IMR-90 (cell line): ENCODE measurements at regions not wholly inside any gene's neighbourhood (a gene's known extent, or its start where the extent isn't known, plus 50 kb on each side); places are given as distances from the start of the nearest gene placed in this dataset.

Experiments used
- BHLHE40 ChIP-seq: fragments of 150-350 bp; IDR thresholded peaks from 2 replicates; pipeline ENCODE4 v1.6.1; 2016; ENCODE audit warnings: mild to moderate bottlenecking, low read depth, low read length
- CEBPB ChIP-seq: IDR thresholded peaks from 2 replicates; pipeline ENCODE4 v1.6.1; 2012; ENCODE audit warnings: low read depth, low read length, improper control_type of control experiment
- CTCF ChIP-seq: conservative IDR thresholded peaks from 2 replicates; pipeline ENCODE4 v1.5.1; 2012; ENCODE audit warnings: mild to moderate bottlenecking, low read depth, low read length, improper control_type of control experiment
- FOS ChIP-seq: fragments of 150-350 bp; IDR thresholded peaks from 2 replicates; pipeline ENCODE4 v1.6.1; 2016; ENCODE audit warnings: low read depth, low read length
- MAFK ChIP-seq: IDR thresholded peaks from 2 replicates; pipeline ENCODE4 v1.6.1; 2012; ENCODE audit warnings: low read depth, low read length, improper control_type of control experiment
- MXI1 ChIP-seq: IDR thresholded peaks from 2 replicates; pipeline ENCODE4 v1.6.1; 2012; ENCODE audit warnings: low read depth, mild to moderate bottlenecking, low read length, moderate library complexity, borderline replicate concordance
- POLR2A ChIP-seq: IDR thresholded peaks from 2 replicates; pipeline ENCODE4 v1.6.1; 2012; ENCODE audit warnings: mild to moderate bottlenecking, low read depth, low read length
- RAD21 ChIP-seq: IDR thresholded peaks from 2 replicates; pipeline ENCODE4 v1.6.1; 2012; ENCODE audit warnings: low read length, improper control_type of control experiment
- RCOR1 ChIP-seq: IDR thresholded peaks from 2 replicates; pipeline ENCODE4 v1.6.1; 2012; ENCODE audit warnings: mild to moderate bottlenecking, low read length, improper control_type of control experiment; ENCODE audit not compliant: insufficient replicate concordance
- RFX5 ChIP-seq: IDR thresholded peaks from 2 replicates; pipeline ENCODE4 v1.8.0; 2012; ENCODE audit warnings: low read depth, mild to moderate bottlenecking, low read length, moderate library complexity
- USF2 ChIP-seq: fragments of 150-350 bp; IDR thresholded peaks from 2 replicates; pipeline ENCODE4 v1.6.1; 2017; ENCODE audit warnings: mild to moderate bottlenecking, antibody characterized with exemption, low read length, low read depth
- TF ChIP-seq, protein P1 (sequence below): fragments of 150-350 bp; IDR thresholded peaks from 2 replicates; pipeline ENCODE4 v1.6.1; 2016; ENCODE audit warnings: low read depth, mild to moderate bottlenecking, low read length, moderate library complexity, borderline replicate concordance

DNA sequence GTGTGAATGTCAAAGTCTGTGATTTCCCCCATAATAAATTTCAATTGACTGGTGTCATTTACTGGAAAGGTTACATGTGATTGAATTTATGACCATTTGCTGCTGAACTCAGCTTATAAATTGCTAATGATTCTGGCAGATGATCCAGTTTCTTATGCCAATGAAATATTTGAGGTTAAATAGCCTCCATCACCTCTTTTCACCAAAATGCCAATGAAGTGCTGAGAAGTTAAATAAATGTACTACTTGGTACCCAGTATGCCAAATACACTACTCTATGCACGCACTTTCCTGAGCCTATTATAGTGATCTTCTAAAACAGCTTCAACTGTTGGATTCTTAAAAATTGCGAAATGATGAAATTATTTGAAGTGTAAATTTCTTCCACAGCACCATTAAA is 741.4 kb downstream of the PLA2G4A start:
- TF ChIP-seq CTCF (no peak), RCOR1 (no peak), POLR2A (no peak), BHLHE40 (no peak), USF2 (no peak), MAFK (no peak), CEBPB (peak; percentile 41; the same call in 1 of the 2 replicates), RAD21 (no peak), MXI1 (no peak), RFX5 (no peak), FOS (no peak)
- TF ChIP-seq, protein P1, sequence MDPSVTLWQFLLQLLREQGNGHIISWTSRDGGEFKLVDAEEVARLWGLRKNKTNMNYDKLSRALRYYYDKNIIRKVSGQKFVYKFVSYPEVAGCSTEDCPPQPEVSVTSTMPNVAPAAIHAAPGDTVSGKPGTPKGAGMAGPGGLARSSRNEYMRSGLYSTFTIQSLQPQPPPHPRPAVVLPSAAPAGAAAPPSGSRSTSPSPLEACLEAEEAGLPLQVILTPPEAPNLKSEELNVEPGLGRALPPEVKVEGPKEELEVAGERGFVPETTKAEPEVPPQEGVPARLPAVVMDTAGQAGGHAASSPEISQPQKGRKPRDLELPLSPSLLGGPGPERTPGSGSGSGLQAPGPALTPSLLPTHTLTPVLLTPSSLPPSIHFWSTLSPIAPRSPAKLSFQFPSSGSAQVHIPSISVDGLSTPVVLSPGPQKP: no peak
